ENCODE measurements at regions not wholly inside any gene's neighbourhood (a gene's known extent, or its start where the extent isn't known, plus 50 kb on each side); places are given as distances from the start of the nearest gene placed in this dataset.
"Not testable (repeated sequence)": the region's sequence is repeated elsewhere in the genome, so short reads cannot be mapped to it uniquely, and the experiment has no call there.

GRCh38 chr4:84221704-84222103, 277.4 kb downstream of the NKX6-1 start:
- DNase-seq (ENCODE audit: low read depth): no peak

- no peak for DNase-seq (ENCODE audit: low read depth)
These were observed 278.1 kb downstream of the NKX6-1 start for GRCh38 chr4:84220990-84221389.

- DNase-seq (ENCODE audit: low read depth): no peak
These were observed 279.4 kb downstream of the NKX6-1 start for GRCh38 chr4:84219656-84220055.

GRCh38 chr4:84218031-84218430, 281.1 kb downstream of the NKX6-1 start:
- DNase-seq (ENCODE audit: low read depth): no peak

DNA sequence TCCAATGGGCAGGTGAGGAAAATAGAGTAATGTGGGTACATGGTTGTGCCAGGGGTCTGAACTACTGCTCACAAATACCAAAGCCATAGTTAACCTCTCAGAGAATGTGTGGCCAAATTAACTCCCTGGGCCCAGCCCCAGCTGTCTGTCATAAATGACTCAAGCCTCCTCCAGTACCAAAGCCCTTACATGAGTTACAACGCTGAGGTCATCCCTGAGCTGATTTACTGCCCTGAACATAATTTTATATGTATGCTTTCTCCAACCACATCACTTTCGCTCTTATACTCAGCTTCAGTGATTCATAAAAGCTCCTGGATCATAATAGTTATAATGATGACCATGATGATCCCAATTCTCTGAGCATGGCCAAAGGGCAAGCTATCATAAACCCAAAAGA, 283.9 kb downstream of the NKX6-1 start:
- DNase-seq (ENCODE audit: low read depth): no peak

DNA sequence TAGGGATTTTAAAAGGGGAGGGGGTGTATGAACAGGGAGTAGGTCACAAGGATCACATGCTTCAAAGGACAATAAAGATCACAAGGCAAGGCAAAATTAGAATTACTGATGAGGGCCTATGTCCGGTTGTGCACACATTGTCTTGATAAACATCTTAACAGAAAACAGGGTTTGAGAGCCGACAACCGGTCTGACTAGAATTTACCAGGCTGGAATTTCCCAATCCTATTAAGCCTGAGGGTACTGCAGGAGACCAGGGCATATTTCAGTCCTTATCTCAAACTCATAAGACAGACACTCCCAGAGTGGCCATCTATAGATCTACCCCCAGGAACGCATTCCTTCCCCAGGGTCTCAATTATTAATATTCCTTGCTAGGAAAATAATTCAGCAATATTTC, 292.9 kb downstream of the NKX6-1 start:
- DNase-seq (ENCODE audit: low read depth): not testable (repeated sequence)

DNA sequence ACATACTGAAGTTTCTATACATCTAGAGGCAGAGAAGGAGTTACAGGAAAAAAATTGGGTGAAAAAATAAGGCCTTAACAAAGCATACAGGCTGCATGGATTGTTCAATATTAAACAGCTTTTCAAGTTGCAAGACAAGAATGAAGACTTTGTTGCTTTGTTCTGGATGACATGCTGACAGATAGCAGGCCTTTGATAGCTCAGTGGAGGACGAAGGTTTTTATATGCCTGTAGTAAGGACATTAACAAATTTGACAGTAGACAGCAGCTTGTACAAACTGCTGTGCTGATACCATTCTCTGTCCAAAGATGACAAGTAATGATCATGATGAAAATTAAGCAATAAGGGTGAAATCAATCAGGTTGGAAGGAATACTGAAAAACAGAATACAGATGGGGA, 309.9 kb downstream of the NKX6-1 start:
- DNase-seq (ENCODE audit: low read depth): no peak

DNA sequence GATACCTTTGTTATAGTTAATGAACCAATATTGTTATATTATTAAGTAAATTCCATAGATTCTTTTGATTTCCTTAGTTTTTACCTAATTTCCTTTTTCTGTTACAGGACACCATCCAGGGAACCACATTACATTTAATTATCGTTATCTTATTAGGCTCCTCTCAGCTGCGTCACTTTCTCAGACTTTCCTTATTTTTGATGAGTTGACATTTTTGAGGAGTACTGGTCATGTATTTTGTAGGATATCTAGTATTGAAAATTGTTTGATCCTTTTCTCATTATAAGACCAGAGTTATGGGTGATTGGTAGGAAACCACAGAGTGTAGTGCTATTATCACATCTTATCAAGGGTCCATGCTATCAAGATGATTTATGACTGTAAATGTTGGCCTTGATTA, 319.7 kb downstream of the NKX6-1 start:
- no peak for DNase-seq (ENCODE audit: low read depth)

DNA sequence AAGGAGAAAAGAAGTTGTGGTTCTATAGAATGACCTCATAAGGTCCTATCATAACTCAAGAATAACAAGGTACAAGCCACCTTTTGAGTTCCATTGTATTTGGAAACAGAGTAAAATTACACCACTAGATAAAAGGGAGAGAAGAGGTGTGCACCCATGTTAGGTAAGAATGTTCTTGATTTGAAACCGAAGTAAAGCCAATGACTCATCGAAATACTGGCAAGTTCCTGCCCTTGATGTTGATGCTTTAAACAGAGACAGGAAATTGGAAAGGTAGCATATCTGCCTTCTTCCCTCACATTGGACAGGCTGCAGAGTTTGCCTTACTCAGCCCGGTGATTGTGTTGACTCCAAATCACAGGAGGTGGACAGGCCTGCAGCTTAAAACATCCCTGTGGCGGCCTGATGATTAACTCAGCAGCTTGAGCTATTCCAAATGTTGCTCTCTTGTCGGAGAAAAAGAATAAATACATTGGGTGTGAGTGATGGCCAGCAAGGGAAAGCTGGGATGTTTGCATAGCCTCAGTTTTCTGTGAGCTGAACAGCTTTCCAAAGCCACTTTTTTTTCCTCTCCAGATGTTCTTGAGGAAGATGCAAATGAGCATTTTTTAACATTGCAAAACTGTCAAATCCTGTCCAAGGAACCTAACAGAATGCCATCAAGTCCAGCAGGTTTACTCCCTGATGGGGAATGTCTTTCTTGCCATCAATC, 321.1 kb downstream of the NKX6-1 start:
- DNase-seq (ENCODE audit: low read depth): no peak

- no peak for DNase-seq (ENCODE audit: low read depth)
These were observed 323.1 kb downstream of the NKX6-1 start for GRCh38 chr4:84176016-84176415.

- no peak for DNase-seq (ENCODE audit: low read depth)
These were observed 327.2 kb downstream of the NKX6-1 start for GRCh38 chr4:84171871-84172270.

- no peak for DNase-seq (ENCODE audit: low read depth)
These were observed 331.5 kb downstream of the NKX6-1 start for GRCh38 chr4:84167564-84167963.

DNA sequence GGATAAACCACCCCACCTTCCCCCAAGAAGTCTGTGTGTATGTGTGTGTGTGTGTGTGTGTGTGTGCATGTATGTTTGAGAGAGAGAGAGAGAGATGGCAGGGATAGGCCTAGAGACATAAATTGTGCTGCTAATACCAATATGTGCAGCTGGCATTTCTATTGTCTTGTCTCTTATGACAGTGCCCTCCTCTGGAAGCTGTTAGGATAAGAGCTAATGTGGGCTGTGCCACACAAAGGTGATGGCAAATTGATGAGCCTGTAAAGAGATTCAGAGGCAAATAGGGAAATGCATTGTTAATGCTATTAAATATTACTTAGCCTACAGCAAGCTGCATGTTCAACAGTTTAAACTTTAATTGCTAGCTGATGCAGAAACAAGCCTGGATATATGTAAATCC, 332.0 kb downstream of the NKX6-1 start:
- no peak for DNase-seq (ENCODE audit: low read depth)

DNA sequence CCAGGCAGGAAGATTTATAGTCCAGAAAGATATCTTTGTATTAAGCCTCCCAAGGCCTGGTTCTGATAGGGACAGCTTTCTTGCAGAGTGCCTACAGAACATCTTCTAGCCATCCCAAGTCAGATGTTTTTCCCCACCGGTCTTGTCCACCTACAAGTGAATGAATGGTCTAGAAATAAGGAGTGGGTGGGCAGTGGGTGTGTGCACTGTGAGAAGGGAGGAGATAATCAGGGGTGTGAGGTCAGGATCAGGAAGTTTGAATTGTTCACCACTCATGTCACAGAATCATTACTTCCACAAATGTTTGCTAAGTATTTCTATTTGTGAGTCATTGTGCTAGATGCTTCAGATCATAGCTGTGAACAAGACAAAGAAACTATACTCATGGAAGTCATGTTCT, 332.6 kb downstream of the NKX6-1 start:
- DNase-seq (ENCODE audit: low read depth): no peak

GRCh38 chr4:84164201-84164600, 334.9 kb downstream of the NKX6-1 start:
- no peak for DNase-seq (ENCODE audit: low read depth)

DNA sequence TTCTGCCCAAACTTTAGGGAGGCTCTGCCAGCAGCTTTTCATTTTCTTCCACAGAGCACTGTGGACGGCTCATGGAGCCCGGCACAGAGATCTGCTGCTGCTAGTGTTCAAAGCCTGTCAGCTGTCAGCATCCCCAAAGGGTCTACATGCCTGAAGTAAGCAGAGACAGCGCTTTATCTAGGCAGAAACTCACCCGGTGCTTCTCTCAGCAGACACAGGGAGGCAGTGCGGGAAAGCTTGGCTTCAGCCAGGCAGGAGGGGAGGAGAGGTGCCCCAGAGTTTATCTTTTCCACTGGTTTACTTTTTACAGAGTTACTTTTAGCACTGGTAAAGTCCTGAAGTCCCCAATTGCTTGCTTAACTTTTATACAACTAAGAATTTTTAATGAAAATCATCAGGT, 339.3 kb downstream of the NKX6-1 start:
- no peak for DNase-seq (ENCODE audit: low read depth)

GRCh38 chr4:84158670-84159069, 340.4 kb downstream of the NKX6-1 start:
- no peak for DNase-seq (ENCODE audit: low read depth)

GRCh38 chr4:84151574-84151973, 347.5 kb downstream of the NKX6-1 start:
- DNase-seq (ENCODE audit: low read depth): no peak

DNA sequence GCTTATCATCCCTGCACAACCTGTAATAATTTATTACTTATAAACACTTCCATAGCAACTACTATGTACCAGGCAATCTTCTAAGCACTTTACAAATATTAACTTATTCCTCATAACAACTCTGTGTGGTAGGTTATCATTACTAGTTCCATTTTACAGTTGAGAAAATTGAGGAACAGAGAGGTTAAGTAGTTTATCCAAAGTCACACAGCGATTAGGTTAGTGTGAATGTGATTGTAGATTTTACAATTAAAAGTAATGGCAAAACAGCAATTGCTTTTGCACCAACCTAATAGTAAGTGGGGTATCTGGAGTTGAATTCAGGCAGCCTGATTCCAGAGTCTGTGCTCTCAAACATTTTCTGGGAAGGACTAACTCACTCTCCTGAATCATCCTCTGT, 348.9 kb downstream of the NKX6-1 start:
- DNase-seq (ENCODE audit: low read depth): no peak

GRCh38 chr4:84147831-84148230, 351.3 kb downstream of the NKX6-1 start:
- no peak for DNase-seq (ENCODE audit: low read depth)

- DNase-seq (ENCODE audit: low read depth): no peak
These were observed 352.7 kb downstream of the NKX6-1 start for GRCh38 chr4:84146300-84146959.

DNA sequence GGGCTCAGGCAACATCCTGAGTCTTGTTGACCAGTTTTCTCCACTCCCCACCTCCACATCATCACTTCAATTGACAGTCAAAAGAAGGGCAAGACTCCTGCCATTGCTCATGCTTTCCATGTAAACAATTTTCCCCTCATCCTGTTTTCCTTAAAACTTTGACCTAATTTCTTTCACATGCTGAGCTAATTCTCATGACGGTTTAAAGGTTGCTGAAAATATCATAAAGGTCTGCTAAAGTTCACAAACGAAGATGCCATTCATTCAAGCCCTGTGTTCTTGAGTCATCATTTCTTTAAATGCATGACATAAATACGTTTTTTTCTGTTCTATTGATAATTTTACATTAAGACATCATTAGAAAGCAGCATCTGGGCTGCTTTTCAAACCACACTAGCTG, 353.9 kb downstream of the NKX6-1 start:
- DNase-seq (ENCODE audit: low read depth): no peak

DNA sequence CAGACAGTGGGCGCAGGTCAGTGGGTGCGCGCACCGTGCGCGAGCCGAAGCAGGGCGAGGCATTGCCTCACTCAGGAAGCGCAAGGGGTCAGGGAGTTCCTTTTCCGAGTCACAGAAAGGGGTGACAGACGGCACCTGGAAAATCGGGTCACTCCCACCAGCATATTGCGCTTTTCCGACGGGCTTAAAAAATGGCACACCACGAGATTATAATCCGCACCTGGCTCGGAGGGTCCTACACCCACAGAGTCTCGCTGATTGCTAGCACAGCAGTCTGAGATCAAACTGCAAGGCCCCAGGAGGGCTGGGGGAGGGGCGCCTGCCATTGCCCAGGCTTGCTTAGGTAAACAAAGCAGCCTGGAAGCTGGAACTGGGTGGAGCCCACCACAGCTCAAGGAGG, 372.2 kb downstream of the NKX6-1 start:
- DNase-seq (ENCODE audit: low read depth): not testable (repeated sequence)
